BE2C (cell line): ENCODE measurements at regions not wholly inside any gene's neighbourhood (a gene's known extent, or its start where the extent isn't known, plus 50 kb on each side); places are given as distances from the start of the nearest gene placed in this dataset.

Experiments used
- DNase-seq: peaks from one replicate; pipeline ENCODE4 v3.0.0-alpha.2; 2020
- H3K27me3 ChIP-seq: fragments of 250-450 bp; sonication (Bioruptor Pico); 2 replicates; pipeline ENCODE4 v1.5.1; 2020; ENCODE audit warnings: mild to moderate bottlenecking
- H3K36me3 ChIP-seq: fragments of 250-450 bp; sonication (Bioruptor Pico); 2 replicates; pipeline ENCODE4 v1.5.1; 2020; ENCODE audit warnings: mild to moderate bottlenecking
- H3K4me1 ChIP-seq: fragments of 250-450 bp; sonication (Bioruptor Pico); 2 replicates; pipeline ENCODE4 v1.5.1; 2020
- H3K4me3 ChIP-seq: 2 replicates; pipeline ENCODE4 v1.5.1; 2011; ENCODE audit warnings: low read depth, low read length
- H3K9me3 ChIP-seq: fragments of 250-450 bp; sonication (Bioruptor Pico); 2 replicates; pipeline ENCODE4 v1.5.1; 2020
- TF ChIP-seq, protein P1 (sequence below): IDR thresholded peaks from 2 replicates; pipeline ENCODE4 v1.5.1; 2012; ENCODE audit warnings: mild to moderate bottlenecking, low read depth, low read length

DNA sequence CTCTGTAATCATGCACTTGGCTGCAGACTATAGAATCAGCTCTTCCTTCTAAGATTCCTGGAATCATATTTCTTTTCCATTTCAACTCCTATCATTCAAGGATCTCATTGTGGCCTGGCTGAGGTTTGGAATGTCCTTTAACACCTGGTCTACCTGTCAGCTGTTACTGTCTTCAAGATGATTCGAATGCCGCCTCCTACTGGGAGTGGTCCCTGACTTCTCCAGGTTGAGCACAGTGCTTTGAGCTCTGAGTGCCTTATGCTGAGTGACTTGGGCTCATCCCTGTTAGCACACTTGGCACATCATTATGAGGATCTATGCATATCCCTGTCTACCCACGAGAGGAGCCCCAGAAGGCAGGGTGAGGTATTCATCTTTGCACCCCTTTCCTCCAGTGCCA is 87.6 kb downstream of the MARCHF4 start:
- no peak overlapping the region for H3K4me3 ChIP-seq
- H3K9me3 ChIP-seq = no peaks in the 10 kb centered on the region
- TF ChIP-seq, protein P1, sequence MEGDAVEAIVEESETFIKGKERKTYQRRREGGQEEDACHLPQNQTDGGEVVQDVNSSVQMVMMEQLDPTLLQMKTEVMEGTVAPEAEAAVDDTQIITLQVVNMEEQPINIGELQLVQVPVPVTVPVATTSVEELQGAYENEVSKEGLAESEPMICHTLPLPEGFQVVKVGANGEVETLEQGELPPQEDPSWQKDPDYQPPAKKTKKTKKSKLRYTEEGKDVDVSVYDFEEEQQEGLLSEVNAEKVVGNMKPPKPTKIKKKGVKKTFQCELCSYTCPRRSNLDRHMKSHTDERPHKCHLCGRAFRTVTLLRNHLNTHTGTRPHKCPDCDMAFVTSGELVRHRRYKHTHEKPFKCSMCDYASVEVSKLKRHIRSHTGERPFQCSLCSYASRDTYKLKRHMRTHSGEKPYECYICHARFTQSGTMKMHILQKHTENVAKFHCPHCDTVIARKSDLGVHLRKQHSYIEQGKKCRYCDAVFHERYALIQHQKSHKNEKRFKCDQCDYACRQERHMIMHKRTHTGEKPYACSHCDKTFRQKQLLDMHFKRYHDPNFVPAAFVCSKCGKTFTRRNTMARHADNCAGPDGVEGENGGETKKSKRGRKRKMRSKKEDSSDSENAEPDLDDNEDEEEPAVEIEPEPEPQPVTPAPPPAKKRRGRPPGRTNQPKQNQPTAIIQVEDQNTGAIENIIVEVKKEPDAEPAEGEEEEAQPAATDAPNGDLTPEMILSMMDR = no peak
- DNase-seq = no peak
- H3K36me3 ChIP-seq = no peaks in the 10 kb centered on the region
- no peaks in the 10 kb centered on the region for H3K27me3 ChIP-seq
- peaks cover 33% of the 10 kb centered on the region for H3K4me1 ChIP-seq

GRCh38 chr2:216283038-216283900 is 89.0 kb downstream of the MARCHF4 start:
- no peaks in the 10 kb centered on the region for H3K9me3 ChIP-seq
- DNase-seq = peak; percentile 54
- H3K4me3 ChIP-seq = no peak overlapping the region
- TF ChIP-seq, protein P1 = peak; percentile 64
- H3K36me3 ChIP-seq = no peaks in the 10 kb centered on the region
- H3K27me3 ChIP-seq = no peaks in the 10 kb centered on the region
- H3K4me1 ChIP-seq = peaks cover 42% of the 10 kb centered on the region

GRCh38 chr2:216281876-216282275 is 90.4 kb downstream of the MARCHF4 start:
- Histone ChIP-seq H3K36me3 (no peaks in the 10 kb centered on the region), H3K4me1 (peaks cover 37% of the 10 kb centered on the region), H3K9me3 (no peaks in the 10 kb centered on the region), H3K27me3 (no peaks in the 10 kb centered on the region), H3K4me3 (no peak overlapping the region)
- TF ChIP-seq, protein P1 = no peak
- no peak for DNase-seq

GRCh38 chr2:216281316-216281715 is 91.0 kb downstream of the MARCHF4 start:
- TF ChIP-seq, protein P1 = no peak
- H3K27me3 ChIP-seq = no peaks in the 10 kb centered on the region
- H3K9me3 ChIP-seq = no peaks in the 10 kb centered on the region
- DNase-seq = peak; percentile 59
- H3K36me3 ChIP-seq = no peaks in the 10 kb centered on the region
- peaks cover 33% of the 10 kb centered on the region for H3K4me1 ChIP-seq
- no peak overlapping the region for H3K4me3 ChIP-seq

DNA sequence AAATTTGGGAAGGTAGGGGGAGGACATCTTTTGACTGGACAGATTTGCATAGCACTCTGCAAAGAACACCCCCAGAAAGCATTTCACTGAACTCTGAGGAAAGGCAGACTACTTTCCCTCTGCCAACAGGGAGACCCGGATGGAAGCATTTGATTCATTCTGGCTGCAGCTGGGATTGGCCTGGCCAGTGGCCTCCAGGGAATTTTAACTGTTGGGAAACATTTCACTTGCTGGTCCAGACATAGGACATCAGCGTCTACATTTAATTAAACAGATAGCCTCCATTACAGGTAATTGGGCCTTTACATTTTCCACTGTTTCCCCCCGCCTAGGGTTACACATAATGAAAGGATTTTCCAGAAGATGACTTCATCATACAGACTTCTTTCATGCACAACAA is 92.8 kb downstream of the MARCHF4 start:
- Histone ChIP-seq H3K4me1 (peaks cover 25% of the 10 kb centered on the region), H3K9me3 (no peaks in the 10 kb centered on the region), H3K36me3 (no peaks in the 10 kb centered on the region), H3K27me3 (no peaks in the 10 kb centered on the region), H3K4me3 (no peak overlapping the region)
- peak; percentile 84 for DNase-seq
- TF ChIP-seq, protein P1 = no peak

- TF ChIP-seq, protein P1 = no peak
- no peaks in the 10 kb centered on the region for H3K9me3 ChIP-seq
Observed at GRCh38 chr2:216279031-216279430, 93.3 kb downstream of the MARCHF4 start.

More at GRCh38 chr2:216279031-216279430, 93.3 kb downstream of the MARCHF4 start:
- Histone ChIP-seq H3K27me3 (no peaks in the 10 kb centered on the region), H3K4me1 (peaks cover 25% of the 10 kb centered on the region), H3K4me3 (no peak overlapping the region), H3K36me3 (no peaks in the 10 kb centered on the region)
- no peak for DNase-seq
